ENCODE measurements at regions not wholly inside any gene's neighbourhood (a gene's known extent, or its start where the extent isn't known, plus 50 kb on each side); places are given as distances from the start of the nearest gene placed in this dataset.

- no peak for TF ChIP-seq CTCF (IDR thresholded peaks at IDR 0.05)
- TF ChIP-seq POLR2A (IDR thresholded peaks at IDR 0.05) = no peak
- no peak for TF ChIP-seq POLR2AphosphoS5 (IDR thresholded peaks at IDR 0.05)
These were observed 332.9 kb upstream of the FMN2 start for GRCh38 chr1:239758756-239759155.

Data from stomach (tissue), 4 donors.